A549 (cell line): ENCODE measurements at regions not wholly inside any gene's neighbourhood (a gene's known extent, or its start where the extent isn't known, plus 50 kb on each side); places are given as distances from the start of the nearest gene placed in this dataset.

ENCODE experiments used
- FOSL2 ChIP-seq, 2 experiments: fragments of 450-650 bp in 1 of 2; fragments of >200 bp in 1 of 2; sonication (Bioruptor Twin) in 1 of 2; formaldehyde crosslinking; IDR thresholded peaks; 2 replicates each; pipeline versions ENCODE4 v1.5.0 to v1.6.1; 2016 to 2020; ENCODE audit warnings: mild to moderate bottlenecking in 1 of 2, moderate library complexity in 1 of 2
- JUNB ChIP-seq: fragments of >200 bp; sonication (Bioruptor Twin); formaldehyde crosslinking; IDR thresholded peaks from 2 replicates; pipeline ENCODE4 v1.6.1; 2016
- KDM1A ChIP-seq: fragments of 200-600 bp; sonication (generic); IDR thresholded peaks from 2 replicates; pipeline ENCODE4 v1.6.1; 2016; ENCODE audit warnings: low read depth, mild to moderate bottlenecking
- MYC ChIP-seq: IDR thresholded peaks from 2 replicates; pipeline ENCODE4 v1.6.1; 2012; ENCODE audit warnings: mild to moderate bottlenecking, inconsistent platforms, low read length, improper control_type of control experiment, borderline replicate concordance
- PHF8 ChIP-seq: fragments of 200-600 bp; sonication (generic); IDR thresholded peaks from 2 replicates; pipeline ENCODE4 v1.6.1; 2016; ENCODE audit warnings: low read depth, mild to moderate bottlenecking, antibody characterized with exemption, moderate library complexity, borderline replicate concordance
- POLR2A ChIP-seq: IDR thresholded peaks from 2 replicates; pipeline ENCODE4 v1.6.1; 2012; ENCODE audit warnings: mild to moderate bottlenecking, low read length
- RNF2 ChIP-seq: fragments of 200-600 bp; sonication (generic); IDR thresholded peaks from 2 replicates; pipeline ENCODE4 v1.6.1; 2016; ENCODE audit warnings: low read depth, mild to moderate bottlenecking, antibody characterized with exemption, moderate library complexity, borderline replicate concordance
- TF ChIP-seq, protein P1 (sequence below): fragments of >200 bp; sonication (Bioruptor Twin); formaldehyde crosslinking; IDR thresholded peaks from 3 replicates; pipeline ENCODE4 v1.5.1; 2016
- TF ChIP-seq, protein P2 (sequence below): IDR thresholded peaks from 2 replicates; pipeline ENCODE4 v1.6.1; 2012

DNA sequence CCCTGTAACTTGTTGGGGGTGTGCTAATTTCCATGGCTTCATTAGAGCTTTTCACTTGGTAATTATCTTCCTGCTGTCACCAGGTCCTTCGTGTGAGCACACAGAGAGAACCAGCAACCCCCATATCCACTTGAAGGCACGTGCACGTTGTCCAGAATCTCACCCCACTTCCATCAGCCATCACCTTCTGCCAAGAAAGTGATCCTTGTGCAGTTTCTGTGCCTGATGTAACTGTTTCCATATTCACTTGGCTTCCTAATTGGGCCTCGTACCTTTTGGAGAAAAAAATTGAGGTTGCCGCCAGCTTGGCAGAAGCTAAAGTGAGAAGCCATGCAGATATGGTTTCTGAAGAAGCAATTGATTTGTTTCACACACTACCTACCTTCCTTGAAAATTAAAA is 153.7 kb upstream of the TSHZ2 start:
- TF ChIP-seq, protein P1, sequence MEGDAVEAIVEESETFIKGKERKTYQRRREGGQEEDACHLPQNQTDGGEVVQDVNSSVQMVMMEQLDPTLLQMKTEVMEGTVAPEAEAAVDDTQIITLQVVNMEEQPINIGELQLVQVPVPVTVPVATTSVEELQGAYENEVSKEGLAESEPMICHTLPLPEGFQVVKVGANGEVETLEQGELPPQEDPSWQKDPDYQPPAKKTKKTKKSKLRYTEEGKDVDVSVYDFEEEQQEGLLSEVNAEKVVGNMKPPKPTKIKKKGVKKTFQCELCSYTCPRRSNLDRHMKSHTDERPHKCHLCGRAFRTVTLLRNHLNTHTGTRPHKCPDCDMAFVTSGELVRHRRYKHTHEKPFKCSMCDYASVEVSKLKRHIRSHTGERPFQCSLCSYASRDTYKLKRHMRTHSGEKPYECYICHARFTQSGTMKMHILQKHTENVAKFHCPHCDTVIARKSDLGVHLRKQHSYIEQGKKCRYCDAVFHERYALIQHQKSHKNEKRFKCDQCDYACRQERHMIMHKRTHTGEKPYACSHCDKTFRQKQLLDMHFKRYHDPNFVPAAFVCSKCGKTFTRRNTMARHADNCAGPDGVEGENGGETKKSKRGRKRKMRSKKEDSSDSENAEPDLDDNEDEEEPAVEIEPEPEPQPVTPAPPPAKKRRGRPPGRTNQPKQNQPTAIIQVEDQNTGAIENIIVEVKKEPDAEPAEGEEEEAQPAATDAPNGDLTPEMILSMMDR: no peak
- TF ChIP-seq PHF8 (no peak), POLR2A (no peak), FOSL2 (IDR thresholded peaks at IDR 0.05) (no peak), FOSL2 (CRISPR knock-in tag; IDR thresholded peaks at IDR 0.05) (no peak), JUNB (no peak), MYC (no peak), RNF2 (no peak), KDM1A (no peak)
- TF ChIP-seq, protein P2, sequence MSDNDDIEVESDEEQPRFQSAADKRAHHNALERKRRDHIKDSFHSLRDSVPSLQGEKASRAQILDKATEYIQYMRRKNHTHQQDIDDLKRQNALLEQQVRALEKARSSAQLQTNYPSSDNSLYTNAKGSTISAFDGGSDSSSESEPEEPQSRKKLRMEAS: no peak
